ENCODE measurements at regions not wholly inside any gene's neighbourhood (a gene's known extent, or its start where the extent isn't known, plus 50 kb on each side); places are given as distances from the start of the nearest gene placed in this dataset.

- Histone ChIP-seq H3K27ac (no peak overlapping the region), H3K9me3 (no peaks in the 10 kb centered on the region), H3K36me3 (no peaks in the 10 kb centered on the region), H3K27me3 (no peaks in the 10 kb centered on the region), H3K4me1 (peaks cover 0 to 6% (median 0%) of the 10 kb centered on the region in 3 donors), H3K4me3 (no peak overlapping the region)
- WGBS, 2 donors (ENCODE audit: low coverage in 1 of 2) = 22 to 27% methylated on average over 1 of the region's 1 CpG
- ATAC-seq = no peak
- TF ChIP-seq POLR2AphosphoS5 (IDR thresholded peaks at IDR 0.05) = no peak
- no peak for TF ChIP-seq CTCF (IDR thresholded peaks at IDR 0.05)
- TF ChIP-seq POLR2A (IDR thresholded peaks at IDR 0.05) = no peak
- no peak for TF ChIP-seq EP300 (IDR thresholded peaks at IDR 0.05)
Observed at GRCh38 chr5:58080573-58080972, 379.3 kb downstream of the PLK2 start.

GRCh38 chr5:58077966-58078365 lies 381.9 kb downstream of the PLK2 start:
- H3K4me1 ChIP-seq = peaks cover 0 to 6% (median 0%) of the 10 kb centered on the region in 3 donors
- H3K27me3 ChIP-seq = no peaks in the 10 kb centered on the region
- no peaks in the 10 kb centered on the region for H3K36me3 ChIP-seq
- no peak for ATAC-seq
- no peak overlapping the region for H3K27ac ChIP-seq
- TF ChIP-seq POLR2AphosphoS5 (IDR thresholded peaks at IDR 0.05) (no peak), EP300 (IDR thresholded peaks at IDR 0.05) (no peak)
- 57 to 92% methylated on average over 2 of the region's 2 CpGs for WGBS, 2 donors (ENCODE audit: low coverage in 1 of 2)
- H3K4me3 ChIP-seq = no peak overlapping the region
- H3K9me3 ChIP-seq = no peaks in the 10 kb centered on the region

- no peaks in the 10 kb centered on the region for H3K9me3 ChIP-seq
Observed at GRCh38 chr5:58077416-58077815, 382.5 kb downstream of the PLK2 start.

GRCh38 chr5:58076483-58077257 lies 383.2 kb downstream of the PLK2 start:
- H3K27ac ChIP-seq = no peak overlapping the region
- TF ChIP-seq POLR2AphosphoS5 (IDR thresholded peaks at IDR 0.05) = no peak
- no peak for TF ChIP-seq EP300 (IDR thresholded peaks at IDR 0.05)
- TF ChIP-seq CTCF (IDR thresholded peaks at IDR 0.05) = no peak
- TF ChIP-seq POLR2A (IDR thresholded peaks at IDR 0.05) = no peak
- peaks cover 0 to 6% (median 0%) of the 10 kb centered on the region in 3 donors for H3K4me1 ChIP-seq
- H3K4me3 ChIP-seq = no peak overlapping the region
- no peaks in the 10 kb centered on the region for H3K27me3 ChIP-seq
- no peaks in the 10 kb centered on the region for H3K36me3 ChIP-seq
- ATAC-seq = no peak
- no peaks in the 10 kb centered on the region for H3K9me3 ChIP-seq
- WGBS, 2 donors (ENCODE audit: low coverage in 1 of 2) = 75 to 87% methylated on average over 6 to 7 of the region's 7 CpGs

More at GRCh38 chr5:58077416-58077815, 382.5 kb downstream of the PLK2 start:
- no peak overlapping the region for H3K4me3 ChIP-seq
- 57 to 64% methylated on average over 3 of the region's 3 CpGs for WGBS, 2 donors (ENCODE audit: low coverage in 1 of 2)
- TF ChIP-seq POLR2AphosphoS5 (IDR thresholded peaks at IDR 0.05) = no peak
- no peak for TF ChIP-seq POLR2A (IDR thresholded peaks at IDR 0.05)
- TF ChIP-seq CTCF (IDR thresholded peaks at IDR 0.05) = no peak
- no peak for TF ChIP-seq EP300 (IDR thresholded peaks at IDR 0.05)
- H3K27me3 ChIP-seq = no peaks in the 10 kb centered on the region
- peaks cover 0 to 6% (median 0%) of the 10 kb centered on the region in 3 donors for H3K4me1 ChIP-seq
- no peak overlapping the region for H3K27ac ChIP-seq
- no peak for ATAC-seq
- no peaks in the 10 kb centered on the region for H3K36me3 ChIP-seq

GRCh38 chr5:58075907-58076306 lies 384.0 kb downstream of the PLK2 start:
- no peaks in the 10 kb centered on the region for H3K36me3 ChIP-seq
- WGBS, 2 donors (ENCODE audit: low coverage in 1 of 2) = 84 to 87% methylated on average over 2 to 3 of the region's 3 CpGs
- H3K27ac ChIP-seq = no peak overlapping the region
- no peaks in the 10 kb centered on the region for H3K9me3 ChIP-seq
- ATAC-seq = no peak
- H3K4me1 ChIP-seq = peaks cover 0 to 6% (median 0%) of the 10 kb centered on the region in 3 donors
- TF ChIP-seq POLR2A (IDR thresholded peaks at IDR 0.05) (no peak), POLR2AphosphoS5 (IDR thresholded peaks at IDR 0.05) (no peak), CTCF (IDR thresholded peaks at IDR 0.05) (no peak), EP300 (IDR thresholded peaks at IDR 0.05) (no peak)
- H3K27me3 ChIP-seq = no peaks in the 10 kb centered on the region
- H3K4me3 ChIP-seq = no peak overlapping the region
